Activated CD8-positive, alpha-beta T cell treated with anti-CD3 and anti-CD28 coated beads for 36 hours (primary cell): ENCODE measurements at regions not wholly inside any gene's neighbourhood (a gene's known extent, or its start where the extent isn't known, plus 50 kb on each side); places are given as distances from the start of the nearest gene placed in this dataset.

Source experiments
- ATAC-seq: fragments of 200-7000 bp; cut with Tn5 transposase; one replicate; pipeline ENCODE4 v1.10.0; 2021; ENCODE audit warnings: mild to moderate bottlenecking, moderate library complexity
- CTCF ChIA-PET: fragments of 350-600 bp; sonication (Branson Sonifier 250); formaldehyde crosslinking; loops from one replicate; lab custom pipeline; 2021; ENCODE audit warnings: antibody characterized with exemption; lab: Charles Lee
- POLR2A ChIA-PET: fragments of 350-600 bp; sonication (Branson Sonifier 250); formaldehyde crosslinking; loops from one replicate; lab custom pipeline; 2021; ENCODE audit warnings: antibody characterized with exemption; lab: Charles Lee
- DNase-seq: peaks from one replicate; pipeline ENCODE4 v3.0.0-alpha.2; 2020
- H3K27ac Mint-ChIP-seq: one replicate; pipeline ENCODE4 v1.8.0; 2021; ENCODE audit warnings: mild to moderate bottlenecking, mixed read lengths
- H3K27me3 Mint-ChIP-seq: one replicate; pipeline ENCODE4 v1.8.0; 2021; ENCODE audit warnings: mixed read lengths
- H3K36me3 Mint-ChIP-seq: one replicate; pipeline ENCODE4 v1.8.0; 2021; ENCODE audit warnings: low read depth, mixed read lengths
- H3K4me1 Mint-ChIP-seq: one replicate; pipeline ENCODE4 v1.8.0; 2021; ENCODE audit warnings: low read depth, mixed read lengths
- H3K4me3 Mint-ChIP-seq: one replicate; pipeline ENCODE4 v1.8.0; 2021; ENCODE audit warnings: mild to moderate bottlenecking, moderate library complexity, mixed read lengths
- H3K9me3 Mint-ChIP-seq: one replicate; pipeline ENCODE4 v1.8.0; 2021; ENCODE audit warnings: mixed read lengths
- CTCF ChIP-seq: fragments of 200-600 bp; IDR thresholded peaks from one replicate; pipeline ENCODE4 v1.8.0; 2022; ENCODE audit warnings: antibody characterized with exemption, mild to moderate bottlenecking
- intact Hi-C: fragments of 100-400 bp; cut with micrococcal nuclease; formaldehyde crosslinking; loops from one replicate; pipeline ENCODE4 v1.10.0; 2022

GRCh38 chr9:129377181-129377580 lies 199.1 kb upstream of the IER5L start:
- intact Hi-C loops: no loop called here
- no peak for ATAC-seq
- Mint-ChIP-seq H3K4me1 (no peaks in the 10 kb centered on the region), H3K36me3 (no peaks in the 10 kb centered on the region), H3K27ac (no peak overlapping the region), H3K27me3 (no peaks in the 10 kb centered on the region), H3K9me3 (no peaks in the 10 kb centered on the region), H3K4me3 (no peak overlapping the region)
- ChIA-PET CTCF (no interaction called here), POLR2A (no interaction called here)
- DNase-seq: no peak
- no peak for TF ChIP-seq CTCF

DNA sequence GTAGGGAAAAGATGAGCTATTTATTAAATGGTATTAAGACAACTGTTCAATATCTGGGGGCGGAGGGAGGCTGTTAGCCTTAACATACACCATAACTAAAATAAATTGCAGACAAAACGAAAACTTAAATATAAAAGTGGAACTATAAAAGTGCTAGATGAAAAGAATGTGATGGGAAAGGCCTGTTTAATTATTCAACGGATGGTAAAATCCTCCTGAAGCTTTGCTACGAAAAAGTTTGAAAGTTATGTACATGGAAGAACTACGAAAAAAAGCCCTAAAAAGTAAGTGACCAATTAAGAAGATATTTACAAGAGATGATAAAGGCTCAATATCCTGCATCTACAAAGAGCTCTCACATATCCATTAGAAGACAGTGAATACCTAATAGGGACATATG lies 197.8 kb upstream of the IER5L start:
- intact Hi-C loops: no loop called here
- no peak overlapping the region for H3K27ac Mint-ChIP-seq
- H3K4me1 Mint-ChIP-seq: no peaks in the 10 kb centered on the region
- no peak for TF ChIP-seq CTCF
- DNase-seq (no peak), ATAC-seq (no peak)
- H3K9me3 Mint-ChIP-seq: no peaks in the 10 kb centered on the region
- no peaks in the 10 kb centered on the region for H3K36me3 Mint-ChIP-seq
- CTCF ChIA-PET: interaction anchor here (0.8 kb wide), 1 partner anchor 244 kb away, joined by 4 read pairs; no protein-coding TSS in a partner anchor
- H3K4me3 Mint-ChIP-seq: no peak overlapping the region
- POLR2A ChIA-PET: interaction anchor here (1.3 kb wide), 1 partner anchor 165 kb away, joined by 3 read pairs; no protein-coding TSS in a partner anchor
- no peaks in the 10 kb centered on the region for H3K27me3 Mint-ChIP-seq

- ChIA-PET POLR2A (no interaction called here), CTCF (no interaction called here)
- H3K4me3 Mint-ChIP-seq: no peak overlapping the region
- intact Hi-C loops: no loop called here
- no peaks in the 10 kb centered on the region for H3K36me3 Mint-ChIP-seq
- peaks cover 3% of the 10 kb centered on the region for H3K9me3 Mint-ChIP-seq
- no peak for ATAC-seq
- no peak overlapping the region for H3K27ac Mint-ChIP-seq
- no peaks in the 10 kb centered on the region for H3K4me1 Mint-ChIP-seq
- no peak for DNase-seq
- TF ChIP-seq CTCF: no peak
- H3K27me3 Mint-ChIP-seq: no peaks in the 10 kb centered on the region
Measured at GRCh38 chr9:129374651-129375050, 196.6 kb upstream of the IER5L start.

GRCh38 chr9:129374231-129374630 lies 196.2 kb upstream of the IER5L start:
- H3K4me1 Mint-ChIP-seq: no peaks in the 10 kb centered on the region
- H3K9me3 Mint-ChIP-seq: peaks cover 3% of the 10 kb centered on the region
- H3K36me3 Mint-ChIP-seq: no peaks in the 10 kb centered on the region
- no peaks in the 10 kb centered on the region for H3K27me3 Mint-ChIP-seq
- no peak overlapping the region for H3K27ac Mint-ChIP-seq
- DNase-seq (no peak), ATAC-seq (no peak)
- CTCF ChIA-PET: no interaction called here
- no peak overlapping the region for H3K4me3 Mint-ChIP-seq
- POLR2A ChIA-PET: no interaction called here
- no peak for TF ChIP-seq CTCF
- intact Hi-C loops: no loop called here

DNA sequence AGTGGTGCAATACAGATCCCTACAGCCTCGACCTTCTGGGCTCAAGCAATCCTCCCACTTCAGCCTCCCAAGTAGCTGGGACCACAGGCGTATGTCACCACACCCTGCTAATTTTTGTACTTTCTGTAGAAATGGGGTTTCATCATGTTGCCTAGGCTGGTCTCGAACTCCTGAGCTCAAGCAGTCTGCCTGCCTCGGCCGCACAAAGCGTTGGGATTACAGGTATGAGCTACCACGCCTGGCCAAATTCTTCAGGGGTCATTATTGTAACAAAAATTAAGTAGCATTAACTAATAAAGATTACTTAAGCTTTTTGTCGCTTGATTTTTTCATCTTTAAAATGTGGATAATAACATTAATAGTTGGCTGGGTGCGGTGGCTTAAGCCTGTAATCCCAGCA lies 195.3 kb upstream of the IER5L start:
- DNase-seq: no peak
- POLR2A ChIA-PET: interaction anchor here (0.7 kb wide), 1 partner anchor 78 kb away, joined by 5 read pairs; no protein-coding TSS in a partner anchor
- ATAC-seq: no peak
- H3K4me1 Mint-ChIP-seq: no peaks in the 10 kb centered on the region
- H3K27ac Mint-ChIP-seq: no peak overlapping the region
- H3K9me3 Mint-ChIP-seq: peaks cover 7% of the 10 kb centered on the region
- CTCF ChIA-PET: interaction anchor here (1.1 kb wide), 1 partner anchor 242 kb away, joined by 3 read pairs; no protein-coding TSS in a partner anchor
- H3K27me3 Mint-ChIP-seq: no peaks in the 10 kb centered on the region
- intact Hi-C loops: no loop called here
- H3K36me3 Mint-ChIP-seq: no peaks in the 10 kb centered on the region
- no peak overlapping the region for H3K4me3 Mint-ChIP-seq
- no peak for TF ChIP-seq CTCF
